ENCODE measurements at regions not wholly inside any gene's neighbourhood (a gene's known extent, or its start where the extent isn't known, plus 50 kb on each side); places are given as distances from the start of the nearest gene placed in this dataset.

GRCh38 chr17:14444915-14445314 lies 144.0 kb downstream of the HS3ST3B1 start:
- no peak for TF ChIP-seq ATF3 (IDR thresholded peaks at IDR 0.05)
- no peak for TF ChIP-seq CTCF (IDR thresholded peaks at IDR 0.05 in 2 of 3, conservative IDR thresholded peaks at IDR 0.05 in 1 of 3; ENCODE audit: borderline replicate concordance in 1 of 3, insufficient read depth in 1 of 3, low read depth in 2 of 3, low read length in 2 of 3)
- TF ChIP-seq POLR2AphosphoS5 (IDR thresholded peaks at IDR 0.05; ENCODE audit: low read depth, low read length) = no peak
- TF ChIP-seq SIN3A (IDR thresholded peaks at IDR 0.05; ENCODE audit: low read depth) = no peak
- TF ChIP-seq EZH2 (IDR thresholded peaks at IDR 0.05) = no peak
- no peak for TF ChIP-seq POLR2A (IDR thresholded peaks at IDR 0.05; ENCODE audit: borderline replicate concordance, extremely low read depth, insufficient read depth, insufficient read length)
- TF ChIP-seq ZNF274 (IDR thresholded peaks at IDR 0.05; ENCODE audit: low read depth, low read length) = no peak
- no peak for TF ChIP-seq ZFX (IDR thresholded peaks at IDR 0.05)
- no peak for TF ChIP-seq CEBPB (IDR thresholded peaks at IDR 0.05; ENCODE audit: low read depth)
- no peak for TF ChIP-seq JUND (IDR thresholded peaks at IDR 0.05)
- TF ChIP-seq SP1 (IDR thresholded peaks at IDR 0.05; ENCODE audit: low read depth) = no peak
